GM23338 (cell line): ENCODE measurements at regions not wholly inside any gene's neighbourhood (a gene's known extent, or its start where the extent isn't known, plus 50 kb on each side); places are given as distances from the start of the nearest gene placed in this dataset.
"Not testable (repeated sequence)": the region's sequence is repeated elsewhere in the genome, so short reads cannot be mapped to it uniquely, and the experiment has no call there.

Experiments used
- EZH2 ChIP-seq: fragments of 200-600 bp; sonication (generic); IDR thresholded peaks from one replicate; pipeline ENCODE4 v1.8.0; 2017; ENCODE audit warnings: antibody characterized with exemption, mild to moderate bottlenecking, low read depth; ENCODE audit not compliant: unreplicated experiment
- NANOG ChIP-seq: IDR thresholded peaks from 2 replicates; pipeline ENCODE4 v1.6.1; 2016; ENCODE audit warnings: antibody characterized with exemption, borderline replicate concordance
- POLR2AphosphoS5 ChIP-seq: IDR thresholded peaks from 2 replicates; pipeline ENCODE4 v1.6.1; 2016; ENCODE audit warnings: antibody characterized with exemption, low read depth
- TF ChIP-seq, protein P1 (sequence below), 2 experiments: fragments of 200-600 bp in 1 of 2; sonication (generic) in 1 of 2; conservative IDR thresholded peaks; 2 replicates each; pipeline versions ENCODE4 v1.5.1 to v1.6.1; 2016 to 2017; ENCODE audit warnings: antibody characterized with exemption in 2 of 2, low read depth in 2 of 2, mild to moderate bottlenecking in 2 of 2, moderate library complexity in 1 of 2
- TF ChIP-seq, protein P2 (sequence below): IDR thresholded peaks from one replicate; pipeline ENCODE4 v1.6.1; 2018; ENCODE audit warnings: antibody characterized with exemption; ENCODE audit not compliant: unreplicated experiment

DNA sequence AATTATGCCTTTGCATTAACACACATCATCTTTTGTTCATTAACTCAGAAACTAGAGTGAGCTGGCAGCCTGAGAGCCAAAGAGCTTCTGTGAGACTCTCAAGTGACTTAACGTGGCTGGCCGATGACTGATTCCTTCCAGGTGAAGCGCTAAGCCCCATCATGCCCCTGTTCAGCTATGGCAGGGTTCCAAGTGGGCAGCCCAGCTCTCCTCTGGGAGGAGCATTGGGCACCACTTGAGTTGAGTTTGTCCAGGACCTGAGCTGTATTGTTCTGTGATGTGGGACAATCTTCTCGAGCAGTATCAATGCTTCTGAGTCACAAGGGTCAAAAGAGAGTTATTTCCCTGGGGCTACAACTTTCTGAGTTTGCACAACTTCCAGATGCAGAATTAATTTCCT, 53.3 kb upstream of the DPP6 start:
- TF ChIP-seq NANOG, POLR2AphosphoS5, EZH2: not testable (repeated sequence)
- TF ChIP-seq, protein P1, sequence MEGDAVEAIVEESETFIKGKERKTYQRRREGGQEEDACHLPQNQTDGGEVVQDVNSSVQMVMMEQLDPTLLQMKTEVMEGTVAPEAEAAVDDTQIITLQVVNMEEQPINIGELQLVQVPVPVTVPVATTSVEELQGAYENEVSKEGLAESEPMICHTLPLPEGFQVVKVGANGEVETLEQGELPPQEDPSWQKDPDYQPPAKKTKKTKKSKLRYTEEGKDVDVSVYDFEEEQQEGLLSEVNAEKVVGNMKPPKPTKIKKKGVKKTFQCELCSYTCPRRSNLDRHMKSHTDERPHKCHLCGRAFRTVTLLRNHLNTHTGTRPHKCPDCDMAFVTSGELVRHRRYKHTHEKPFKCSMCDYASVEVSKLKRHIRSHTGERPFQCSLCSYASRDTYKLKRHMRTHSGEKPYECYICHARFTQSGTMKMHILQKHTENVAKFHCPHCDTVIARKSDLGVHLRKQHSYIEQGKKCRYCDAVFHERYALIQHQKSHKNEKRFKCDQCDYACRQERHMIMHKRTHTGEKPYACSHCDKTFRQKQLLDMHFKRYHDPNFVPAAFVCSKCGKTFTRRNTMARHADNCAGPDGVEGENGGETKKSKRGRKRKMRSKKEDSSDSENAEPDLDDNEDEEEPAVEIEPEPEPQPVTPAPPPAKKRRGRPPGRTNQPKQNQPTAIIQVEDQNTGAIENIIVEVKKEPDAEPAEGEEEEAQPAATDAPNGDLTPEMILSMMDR (conservative IDR thresholded peaks at IDR 0.05; ENCODE audit: low read depth in 2 of 2), result not testable (repeated sequence)
- TF ChIP-seq, protein P2, sequence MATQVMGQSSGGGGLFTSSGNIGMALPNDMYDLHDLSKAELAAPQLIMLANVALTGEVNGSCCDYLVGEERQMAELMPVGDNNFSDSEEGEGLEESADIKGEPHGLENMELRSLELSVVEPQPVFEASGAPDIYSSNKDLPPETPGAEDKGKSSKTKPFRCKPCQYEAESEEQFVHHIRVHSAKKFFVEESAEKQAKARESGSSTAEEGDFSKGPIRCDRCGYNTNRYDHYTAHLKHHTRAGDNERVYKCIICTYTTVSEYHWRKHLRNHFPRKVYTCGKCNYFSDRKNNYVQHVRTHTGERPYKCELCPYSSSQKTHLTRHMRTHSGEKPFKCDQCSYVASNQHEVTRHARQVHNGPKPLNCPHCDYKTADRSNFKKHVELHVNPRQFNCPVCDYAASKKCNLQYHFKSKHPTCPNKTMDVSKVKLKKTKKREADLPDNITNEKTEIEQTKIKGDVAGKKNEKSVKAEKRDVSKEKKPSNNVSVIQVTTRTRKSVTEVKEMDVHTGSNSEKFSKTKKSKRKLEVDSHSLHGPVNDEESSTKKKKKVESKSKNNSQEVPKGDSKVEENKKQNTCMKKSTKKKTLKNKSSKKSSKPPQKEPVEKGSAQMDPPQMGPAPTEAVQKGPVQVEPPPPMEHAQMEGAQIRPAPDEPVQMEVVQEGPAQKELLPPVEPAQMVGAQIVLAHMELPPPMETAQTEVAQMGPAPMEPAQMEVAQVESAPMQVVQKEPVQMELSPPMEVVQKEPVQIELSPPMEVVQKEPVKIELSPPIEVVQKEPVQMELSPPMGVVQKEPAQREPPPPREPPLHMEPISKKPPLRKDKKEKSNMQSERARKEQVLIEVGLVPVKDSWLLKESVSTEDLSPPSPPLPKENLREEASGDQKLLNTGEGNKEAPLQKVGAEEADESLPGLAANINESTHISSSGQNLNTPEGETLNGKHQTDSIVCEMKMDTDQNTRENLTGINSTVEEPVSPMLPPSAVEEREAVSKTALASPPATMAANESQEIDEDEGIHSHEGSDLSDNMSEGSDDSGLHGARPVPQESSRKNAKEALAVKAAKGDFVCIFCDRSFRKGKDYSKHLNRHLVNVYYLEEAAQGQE, result not testable (repeated sequence)
